ENCODE measurements at regions not wholly inside any gene's neighbourhood (a gene's known extent, or its start where the extent isn't known, plus 50 kb on each side); places are given as distances from the start of the nearest gene placed in this dataset.

- no peak for DNase-seq
Measured at GRCh38 chr9:38312406-38312805, 80.1 kb upstream of the ALDH1B1 start.

GRCh38 chr9:38311382-38312270 is 80.9 kb upstream of the ALDH1B1 start:
- DNase-seq: no peak

GRCh38 chr9:38309324-38310195 is 82.9 kb upstream of the ALDH1B1 start:
- no peak for DNase-seq

GRCh38 chr9:38308136-38308535 is 84.4 kb upstream of the ALDH1B1 start:
- DNase-seq: no peak

GRCh38 chr9:38306899-38307298 is 85.6 kb upstream of the ALDH1B1 start:
- no peak for DNase-seq

- no peak for DNase-seq
Measured at GRCh38 chr9:38305582-38305981, 86.9 kb upstream of the ALDH1B1 start.

GRCh38 chr9:38301376-38302106 is 91.0 kb upstream of the ALDH1B1 start:
- DNase-seq: no peak

GRCh38 chr9:38299856-38300255 is 92.6 kb upstream of the ALDH1B1 start:
- no peak for DNase-seq

- DNase-seq: no peak
Measured at GRCh38 chr9:38298904-38299303, 93.6 kb upstream of the ALDH1B1 start.

GRCh38 chr9:38298503-38298902 is 94.0 kb upstream of the ALDH1B1 start:
- no peak for DNase-seq

- DNase-seq: no peak
Measured at GRCh38 chr9:38296807-38297206, 95.7 kb upstream of the ALDH1B1 start.

- no peak for DNase-seq
Measured at GRCh38 chr9:38295764-38296163, 96.7 kb upstream of the ALDH1B1 start.

GRCh38 chr9:38294220-38294960 is 98.1 kb upstream of the ALDH1B1 start:
- no peak for DNase-seq

- DNase-seq: no peak
Measured at GRCh38 chr9:38293022-38293421, 99.5 kb upstream of the ALDH1B1 start.

GRCh38 chr9:38292480-38292879 is 100.0 kb upstream of the ALDH1B1 start:
- DNase-seq: no peak

GRCh38 chr9:38289866-38290245 is 102.6 kb upstream of the ALDH1B1 start:
- no peak for DNase-seq

GRCh38 chr9:38289236-38289865 is 103.2 kb upstream of the ALDH1B1 start:
- DNase-seq: no peak

- DNase-seq: no peak
Measured at GRCh38 chr9:38288502-38288901, 104.0 kb upstream of the ALDH1B1 start.

GRCh38 chr9:38287420-38287985 is 105.0 kb upstream of the ALDH1B1 start:
- no peak for DNase-seq

GRCh38 chr9:38286766-38287165 is 105.7 kb upstream of the ALDH1B1 start:
- no peak for DNase-seq

- DNase-seq: no peak
Measured at GRCh38 chr9:38286357-38286756, 106.1 kb upstream of the ALDH1B1 start.

- no peak for DNase-seq
Measured at GRCh38 chr9:38285236-38285635, 107.3 kb upstream of the ALDH1B1 start.
